GM12874 (cell line): ENCODE measurements at regions not wholly inside any gene's neighbourhood (a gene's known extent, or its start where the extent isn't known, plus 50 kb on each side); places are given as distances from the start of the nearest gene placed in this dataset.

Experiments used
- CTCF ChIP-seq: IDR thresholded peaks from 2 replicates; pipeline ENCODE4 v1.5.1; 2011; ENCODE audit warnings: low read depth, mild to moderate bottlenecking, control low read depth, low read length, moderate library complexity; ENCODE audit not compliant: insufficient read depth

- TF ChIP-seq CTCF, result no peak
Observed at GRCh38 chr13:27005556-27005955, 166.1 kb downstream of the USP12 start.

- TF ChIP-seq CTCF, result no peak
Observed at GRCh38 chr13:27004866-27005265, 166.7 kb downstream of the USP12 start.

GRCh38 chr13:27004326-27004725, 167.3 kb downstream of the USP12 start:
- no peak for TF ChIP-seq CTCF

GRCh38 chr13:27001705-27002104, 169.9 kb downstream of the USP12 start:
- TF ChIP-seq CTCF, result no peak

- TF ChIP-seq CTCF, result no peak
Observed at GRCh38 chr13:27000686-27001085, 170.9 kb downstream of the USP12 start.

GRCh38 chr13:26999499-26999898, 172.1 kb downstream of the USP12 start:
- TF ChIP-seq CTCF, result no peak

GRCh38 chr13:26998292-26998691, 173.3 kb downstream of the USP12 start:
- no peak for TF ChIP-seq CTCF
